ENCODE measurements at regions not wholly inside any gene's neighbourhood (a gene's known extent, or its start where the extent isn't known, plus 50 kb on each side); places are given as distances from the start of the nearest gene placed in this dataset.

DNA sequence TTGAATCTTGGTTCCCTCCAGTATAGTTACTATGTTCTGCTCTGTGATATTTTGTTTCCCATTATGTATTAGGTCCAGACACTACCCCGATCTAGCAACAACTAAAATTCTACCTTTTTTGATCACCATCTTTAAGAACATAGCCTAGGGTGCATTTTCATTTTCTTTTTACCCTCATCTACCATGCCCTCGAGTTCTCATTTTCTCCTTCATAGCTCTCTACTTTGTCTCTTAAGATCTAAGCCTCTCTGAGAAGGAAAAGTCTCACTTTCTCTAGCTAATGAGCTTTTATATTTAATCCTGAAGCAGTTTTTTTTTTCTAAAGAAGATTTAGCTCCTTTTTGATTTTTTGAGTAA lies 1089.4 kb upstream of the SLC39A10 start:
- no peak for TF ChIP-seq CTCF (conservative IDR thresholded peaks at IDR 0.05; ENCODE audit: low read depth, low read length)
- no peak overlapping the region for H3K4me3 ChIP-seq (ENCODE audit: low read depth, low read length)
- no peak for DNase-seq (ENCODE audit: low read depth)

DNA sequence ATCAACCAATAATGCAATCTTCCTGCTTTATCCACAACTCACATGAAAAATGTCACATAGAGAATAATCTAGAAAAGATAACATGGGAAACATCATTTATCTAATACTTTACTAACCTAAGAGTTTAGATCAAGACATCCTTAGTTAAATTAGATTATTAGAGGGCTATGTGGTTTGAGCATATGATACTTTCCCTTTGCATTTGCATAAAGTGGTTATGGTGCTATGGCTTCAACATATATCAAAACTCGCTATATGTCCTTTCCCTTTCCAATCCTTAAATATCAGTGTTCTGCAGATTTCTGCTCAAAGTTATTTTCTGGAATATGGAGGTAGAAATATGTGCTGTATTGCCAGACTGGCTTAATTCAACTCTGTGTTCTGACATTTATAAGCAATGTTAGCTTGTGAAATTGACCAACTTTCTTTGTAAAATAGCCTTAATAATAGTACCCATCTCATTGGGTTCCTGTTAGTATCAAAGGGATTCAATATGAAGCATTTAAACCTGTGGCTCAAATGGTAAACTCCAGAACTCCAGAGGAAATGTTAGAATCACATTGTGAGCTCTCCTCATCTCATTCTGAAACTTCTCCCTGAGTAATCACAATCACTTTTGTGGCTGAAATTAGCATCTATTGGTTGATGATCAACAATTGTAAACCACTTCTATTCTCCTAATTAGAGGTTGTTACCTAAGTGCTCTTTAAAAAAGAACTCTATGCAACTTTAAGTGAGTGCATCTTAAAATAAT lies 1089.9 kb upstream of the SLC39A10 start:
- no peak overlapping the region for H3K4me3 ChIP-seq (ENCODE audit: low read depth, low read length)
- DNase-seq (ENCODE audit: low read depth): no peak
- TF ChIP-seq CTCF (conservative IDR thresholded peaks at IDR 0.05; ENCODE audit: low read depth, low read length): no peak

DNA sequence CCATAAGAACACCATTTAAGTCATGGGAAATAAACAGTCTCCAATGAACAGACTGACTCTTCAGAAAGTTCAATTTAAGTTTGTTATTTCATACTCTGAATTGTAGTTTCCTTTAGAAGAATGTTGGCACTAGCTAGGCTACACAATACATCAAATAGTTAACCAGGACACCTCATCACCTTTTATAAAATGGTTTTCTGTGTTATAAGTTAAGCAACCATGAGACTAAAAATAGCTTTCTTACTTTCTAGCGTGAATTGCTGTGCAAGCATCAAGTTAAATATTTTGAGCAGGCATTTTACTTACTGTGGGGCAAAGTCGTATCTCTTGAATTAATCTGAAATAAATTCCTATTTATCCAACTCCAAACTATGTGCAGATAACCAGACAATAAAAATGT lies 1092.6 kb upstream of the SLC39A10 start:
- TF ChIP-seq CTCF (conservative IDR thresholded peaks at IDR 0.05; ENCODE audit: low read depth, low read length): no peak
- no peak overlapping the region for H3K4me3 ChIP-seq (ENCODE audit: low read depth, low read length)
- no peak for DNase-seq (ENCODE audit: low read depth)

DNA sequence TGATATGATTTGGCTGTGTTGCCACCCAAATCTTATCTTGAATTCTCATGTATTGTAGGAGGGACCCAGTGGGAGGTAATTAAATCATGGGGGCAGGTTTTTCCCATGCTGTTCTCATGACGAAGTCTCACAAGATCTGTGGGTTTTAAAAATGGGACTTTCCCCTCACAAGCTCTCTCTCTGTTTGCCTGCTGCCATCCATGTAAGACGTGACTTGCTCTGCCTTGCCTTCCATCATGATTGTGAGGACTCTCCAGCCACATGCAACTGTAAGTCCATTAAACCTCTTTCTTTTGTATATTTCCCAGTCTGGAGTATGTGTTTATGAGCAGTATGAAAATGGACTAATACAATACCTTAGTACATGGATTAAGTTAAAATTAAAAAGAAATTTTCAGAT lies 1094.7 kb upstream of the SLC39A10 start:
- H3K4me3 ChIP-seq (ENCODE audit: low read depth, low read length): no peak overlapping the region
- TF ChIP-seq CTCF (conservative IDR thresholded peaks at IDR 0.05; ENCODE audit: low read depth, low read length): no peak
- no peak for DNase-seq (ENCODE audit: low read depth)

DNA sequence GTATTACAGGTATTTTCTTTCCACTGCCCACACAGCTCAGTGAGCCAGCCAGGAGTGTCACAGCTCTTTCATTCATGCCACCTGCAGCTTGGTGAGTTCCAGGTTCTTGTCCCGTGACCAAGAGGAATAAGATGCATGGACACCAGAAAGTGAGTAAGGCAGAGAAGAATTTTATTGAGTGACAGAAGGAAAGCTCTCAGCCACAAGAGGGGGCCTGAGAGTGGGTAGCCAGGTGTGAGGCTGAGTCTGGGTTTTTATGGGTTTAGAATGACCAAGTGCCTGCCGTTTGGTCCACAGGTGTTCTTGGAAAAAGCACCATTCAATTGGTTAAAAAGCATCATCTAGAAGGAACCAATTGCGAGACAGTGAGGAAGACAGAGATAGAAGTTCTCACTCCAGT lies 1097.1 kb upstream of the SLC39A10 start:
- DNase-seq (ENCODE audit: low read depth): no peak
- no peak for TF ChIP-seq CTCF (conservative IDR thresholded peaks at IDR 0.05; ENCODE audit: low read depth, low read length)
- H3K4me3 ChIP-seq (ENCODE audit: low read depth, low read length): no peak overlapping the region

GRCh38 chr2:194559523-194559922 lies 1097.5 kb upstream of the SLC39A10 start:
- DNase-seq (ENCODE audit: low read depth): no peak
- no peak overlapping the region for H3K4me3 ChIP-seq (ENCODE audit: low read depth, low read length)
- TF ChIP-seq CTCF (conservative IDR thresholded peaks at IDR 0.05; ENCODE audit: low read depth, low read length): no peak

DNA sequence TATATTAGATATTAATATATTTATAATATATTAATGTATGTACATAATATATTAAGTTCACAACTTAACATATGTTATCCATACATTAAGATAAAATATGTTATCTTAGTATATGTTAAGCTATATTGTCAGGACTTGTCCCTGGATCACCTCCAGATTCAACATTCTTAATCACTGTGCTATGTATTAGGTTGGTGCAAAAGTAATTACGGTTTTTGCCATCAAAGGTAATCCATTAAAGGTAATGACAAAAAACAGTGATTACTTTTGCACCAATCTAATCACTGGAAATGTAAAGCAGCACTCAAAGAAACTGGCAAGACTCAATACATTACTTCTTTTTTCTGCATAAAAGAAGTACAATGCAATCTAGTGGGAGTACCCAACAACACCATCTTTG lies 1099.0 kb upstream of the SLC39A10 start:
- no peak overlapping the region for H3K4me3 ChIP-seq (ENCODE audit: low read depth, low read length)
- TF ChIP-seq CTCF (conservative IDR thresholded peaks at IDR 0.05; ENCODE audit: low read depth, low read length): no peak

More for the DNA sequence above, 1099.0 kb upstream of the SLC39A10 start:
- no peak for DNase-seq (ENCODE audit: low read depth)

Measured in choroid plexus epithelial cell (primary cell).